Hindlimb muscle (tissue), 1 donor: ENCODE measurements at regions not wholly inside any gene's neighbourhood (a gene's known extent, or its start where the extent isn't known, plus 50 kb on each side); places are given as distances from the start of the nearest gene placed in this dataset.
"Not testable (repeated sequence)": the region's sequence is repeated elsewhere in the genome, so short reads cannot be mapped to it uniquely, and the experiment has no call there.

Experiments used
- DNase-seq: peaks from one replicate; pipeline ENCODE4 v3.0.0-alpha.2; 2013

GRCh38 chr9:63912451-63912850, 1372.6 kb downstream of the FOXD4L5 start:
- not testable (repeated sequence) for DNase-seq

- DNase-seq, result not testable (repeated sequence)
Observed at GRCh38 chr9:63909076-63909475, 1375.9 kb downstream of the FOXD4L5 start.

- not testable (repeated sequence) for DNase-seq
Observed at GRCh38 chr9:63899637-63900190, 1385.3 kb downstream of the FOXD4L5 start.

DNA sequence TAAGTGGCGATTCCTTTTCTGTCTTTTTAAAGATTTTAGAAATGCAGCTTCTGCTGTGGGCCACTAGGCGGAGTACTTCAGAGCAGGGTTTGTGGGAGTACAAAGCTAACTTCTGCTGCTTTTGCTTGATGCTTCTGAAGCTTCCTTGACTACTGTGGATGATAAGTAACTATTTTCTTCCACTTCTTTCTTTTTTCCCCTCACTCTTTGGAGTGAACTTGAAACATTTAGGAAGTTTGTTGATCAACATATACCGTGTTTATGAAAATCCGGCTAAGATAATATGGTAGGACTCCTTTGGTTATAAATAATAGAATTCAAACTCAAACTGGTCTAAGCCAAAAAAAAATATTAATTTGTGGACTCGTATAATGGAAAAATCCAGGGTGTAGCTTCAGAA, 1403.6 kb downstream of the FOXD4L5 start:
- not testable (repeated sequence) for DNase-seq

DNA sequence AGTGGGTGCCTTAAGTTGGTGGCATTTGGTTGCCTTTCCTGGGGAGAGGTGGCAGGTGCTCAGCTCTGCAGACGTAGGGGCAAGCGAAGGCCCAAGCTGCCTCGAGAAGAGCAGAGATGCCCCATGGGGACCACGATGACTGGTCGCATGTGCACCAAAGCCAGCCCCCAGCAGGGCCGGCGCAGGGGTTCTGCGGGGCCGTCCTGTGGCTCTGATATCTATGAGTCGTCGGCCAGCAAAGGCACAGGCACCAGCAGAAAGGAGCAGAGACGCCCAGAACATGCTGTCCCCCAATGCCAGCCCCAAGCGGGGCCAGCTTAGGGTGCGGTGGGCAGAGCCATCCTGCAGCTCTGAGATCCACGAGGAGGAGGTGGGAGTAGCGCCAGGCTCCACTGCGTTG, 1408.6 kb downstream of the FOXD4L5 start:
- not testable (repeated sequence) for DNase-seq

- peak; percentile 11 for DNase-seq
Observed at GRCh38 chr9:63859475-63860215, 1425.4 kb downstream of the FOXD4L5 start.

DNA sequence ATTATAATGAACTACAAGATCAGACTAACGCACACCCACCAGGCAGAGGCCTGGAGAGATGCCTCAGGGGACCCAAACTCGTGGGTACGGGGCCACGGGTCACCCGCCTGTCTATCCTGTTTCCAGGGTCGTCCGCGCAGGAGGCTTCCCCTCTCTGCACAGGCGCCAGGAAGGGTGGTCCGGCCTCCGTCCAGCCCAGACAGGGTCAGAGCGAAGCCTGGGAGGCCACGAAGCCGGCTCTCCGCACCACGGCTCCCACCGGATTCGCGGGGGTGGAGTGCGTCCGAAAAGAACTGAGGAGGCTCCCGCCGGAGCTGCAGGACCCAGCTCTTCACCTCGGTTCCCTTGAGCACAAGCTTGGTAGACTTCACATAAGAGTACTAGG, 1425.9 kb downstream of the FOXD4L5 start:
- peak; percentile 1 for DNase-seq

DNA sequence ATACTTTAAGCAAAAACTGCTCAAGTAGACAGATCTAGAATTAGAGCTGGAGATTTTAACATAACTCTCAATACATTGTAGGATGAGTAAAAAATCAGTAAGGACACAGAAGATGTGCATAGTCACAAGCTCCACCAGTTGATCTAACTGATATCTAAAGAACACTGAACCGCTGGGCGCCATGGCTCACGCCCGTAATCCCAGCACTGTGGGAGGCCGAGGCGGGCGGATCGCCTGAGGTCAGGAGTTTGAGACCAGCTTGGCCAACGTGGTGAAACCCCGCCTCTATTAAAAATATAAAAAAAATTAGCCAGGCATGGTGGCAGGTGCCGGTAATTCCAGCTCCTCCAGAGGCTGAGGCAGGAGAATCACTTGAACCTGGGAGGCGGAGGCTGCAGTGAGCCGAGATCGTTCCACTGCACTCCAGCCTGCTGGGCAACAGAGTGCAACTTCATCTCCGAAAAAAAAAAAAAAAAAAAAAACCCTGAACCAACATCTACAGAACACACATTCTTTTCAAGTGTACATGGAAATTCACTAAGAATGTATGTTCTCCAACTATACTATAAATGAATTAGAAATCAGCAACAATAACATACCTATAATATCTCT, 1431.8 kb downstream of the FOXD4L5 start:
- not testable (repeated sequence) for DNase-seq

DNA sequence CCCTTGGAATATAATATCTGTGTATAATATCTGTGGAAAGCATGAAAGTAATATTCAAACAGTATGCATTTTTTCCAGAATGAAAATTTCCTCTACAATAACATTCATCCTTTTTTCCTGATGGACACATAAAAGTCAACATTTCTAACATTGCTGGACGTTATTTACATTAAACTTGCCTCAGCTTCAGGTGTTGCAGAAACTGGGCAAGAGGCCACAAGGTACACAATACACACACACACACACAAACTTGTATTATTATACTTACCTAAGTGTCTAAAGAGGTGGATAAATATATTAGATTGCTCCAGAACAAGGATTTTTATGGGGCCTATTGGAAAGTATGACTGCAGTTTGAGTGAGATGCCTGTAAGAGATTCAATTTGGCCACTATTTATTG, 1460.2 kb downstream of the FOXD4L5 start:
- not testable (repeated sequence) for DNase-seq

- not testable (repeated sequence) for DNase-seq
Observed at GRCh38 chr9:63823375-63824201, 1461.4 kb downstream of the FOXD4L5 start.

DNA sequence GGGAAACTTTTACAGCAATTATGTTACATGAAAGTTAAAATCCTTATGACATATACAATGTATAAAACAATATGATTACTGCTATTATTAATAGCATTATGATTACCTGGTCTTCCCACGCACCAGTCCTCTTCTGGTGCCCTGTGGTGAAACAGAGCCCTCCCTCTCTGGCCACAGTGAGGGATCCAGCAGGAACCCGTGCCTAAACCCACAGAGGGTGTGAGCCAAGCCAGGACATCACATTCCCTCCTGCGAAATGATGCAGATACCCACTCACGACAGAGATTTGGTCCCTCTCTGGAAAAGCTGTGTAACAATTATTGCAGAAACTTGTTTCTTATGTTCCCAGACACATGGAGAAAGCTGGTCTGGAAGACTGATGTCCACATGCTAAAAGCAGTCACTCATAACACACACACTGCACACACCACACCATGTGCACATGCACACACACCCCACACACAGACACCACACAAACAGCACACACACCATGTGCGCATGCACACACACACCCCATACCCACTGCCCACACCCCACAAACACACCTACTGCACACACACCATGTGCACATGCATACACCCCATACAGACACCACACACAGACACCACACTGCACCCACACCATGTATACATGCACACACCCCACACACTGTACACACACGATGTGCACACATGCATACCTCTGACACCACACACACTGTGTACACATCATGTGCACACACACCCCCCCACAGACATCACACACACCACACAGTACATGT, 1462.2 kb downstream of the FOXD4L5 start:
- not testable (repeated sequence) for DNase-seq

DNA sequence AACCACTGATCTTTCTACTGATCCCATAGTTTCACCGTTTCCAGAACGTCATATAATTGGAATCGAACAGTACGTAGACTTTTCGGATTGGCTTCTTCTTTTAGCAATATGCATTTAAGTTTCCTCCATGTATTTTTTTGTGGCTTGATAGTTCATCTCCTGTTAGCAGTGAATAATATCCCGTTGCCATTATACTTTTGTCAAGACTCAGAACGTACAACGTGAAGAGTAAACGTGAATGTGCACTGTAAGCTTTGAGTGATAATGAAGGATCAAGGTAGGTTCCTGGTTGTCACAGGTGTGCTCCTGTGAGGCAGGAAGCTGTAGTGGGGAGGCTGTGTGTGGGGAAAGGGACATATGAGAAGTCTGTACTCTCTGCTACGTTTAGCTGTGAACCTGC, 1463.7 kb downstream of the FOXD4L5 start:
- not testable (repeated sequence) for DNase-seq

DNA sequence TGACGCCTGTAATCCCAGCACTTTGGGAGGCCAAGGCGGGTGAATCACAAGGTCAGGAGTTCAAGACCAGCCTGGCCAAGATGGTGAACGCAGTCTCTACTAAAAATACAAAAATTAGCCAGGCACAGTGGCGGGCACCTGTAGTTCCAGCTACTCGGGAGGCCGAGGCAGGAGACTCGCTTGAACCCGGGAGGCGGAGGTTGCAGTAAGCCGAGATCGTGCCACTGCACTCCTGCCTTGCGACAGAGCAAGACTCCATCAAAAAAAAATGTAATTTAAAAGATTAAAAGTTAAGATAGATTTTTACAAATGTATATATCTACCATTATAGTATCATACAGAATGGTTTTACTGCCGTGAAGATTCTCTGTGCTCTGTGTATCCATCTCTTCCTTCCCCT, 1464.1 kb downstream of the FOXD4L5 start:
- DNase-seq, result not testable (repeated sequence)

DNA sequence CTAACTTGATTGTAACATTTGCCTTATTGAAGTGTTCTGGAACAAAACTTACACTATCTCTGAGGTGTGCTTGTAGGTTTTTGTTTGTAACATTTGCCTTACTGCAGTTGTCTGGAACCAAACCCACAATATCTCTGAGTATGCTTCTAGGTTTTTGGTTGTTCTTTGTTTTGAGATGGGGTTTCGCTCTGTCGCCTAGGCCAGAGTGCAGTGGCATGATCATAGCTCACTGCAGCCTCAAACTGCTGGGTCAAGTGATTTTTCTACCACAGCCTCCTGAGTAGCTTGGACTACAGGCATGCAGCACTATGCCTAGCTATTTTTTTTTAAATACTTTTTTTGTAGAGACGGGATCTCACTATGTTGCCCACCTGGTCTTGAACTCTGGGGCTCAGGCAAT, 1464.6 kb downstream of the FOXD4L5 start:
- DNase-seq, result not testable (repeated sequence)

DNA sequence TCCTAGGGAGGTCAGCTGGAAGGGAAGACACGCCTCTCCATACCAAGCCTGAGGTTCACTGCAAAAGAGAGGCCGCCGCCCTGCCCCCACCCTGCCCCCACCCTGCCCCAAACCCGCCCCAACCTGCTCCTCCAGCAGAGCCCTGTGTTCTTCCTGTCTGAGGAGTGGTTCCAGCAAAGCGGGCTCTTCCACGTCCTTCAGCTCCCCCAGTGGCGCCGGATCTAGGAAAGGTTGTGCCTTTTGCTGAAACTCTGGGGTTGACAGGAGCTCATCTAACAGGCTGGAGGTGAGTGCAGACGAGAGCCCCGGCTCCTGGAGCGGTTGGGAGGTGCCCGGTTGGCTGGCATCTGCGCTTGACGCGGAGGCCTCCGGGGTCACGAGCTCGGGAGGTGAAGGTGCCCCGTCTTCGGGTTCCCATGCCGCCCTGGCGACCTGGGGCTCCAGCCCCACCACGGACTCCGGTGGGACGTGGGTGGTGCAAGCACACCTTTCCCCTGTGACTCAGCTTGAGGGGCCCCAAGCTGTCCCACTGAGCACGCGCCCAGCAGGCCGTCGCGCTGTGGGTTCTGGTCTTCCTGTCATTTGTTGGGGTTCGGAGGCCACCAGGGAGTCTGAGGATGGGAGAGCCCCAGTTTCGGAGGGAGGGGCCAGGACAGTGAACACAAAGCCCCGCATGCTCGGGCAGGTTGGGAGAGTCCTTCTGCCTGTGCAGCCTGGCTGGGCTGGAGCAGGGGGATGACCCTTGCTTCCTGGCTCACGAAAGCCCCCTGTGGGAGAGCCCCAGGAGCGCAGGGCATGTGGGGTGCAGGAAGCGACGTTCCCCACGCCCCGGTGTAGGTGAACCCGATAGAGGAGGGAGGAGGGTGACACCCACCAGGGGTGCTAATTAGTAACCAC, 1467.1 kb downstream of the FOXD4L5 start:
- DNase-seq, result no peak

GRCh38 chr9:63816751-63817621, 1468.0 kb downstream of the FOXD4L5 start:
- peak; percentile 54 for DNase-seq

GRCh38 chr9:63814970-63815669, 1469.9 kb downstream of the FOXD4L5 start:
- not testable (repeated sequence) for DNase-seq

GRCh38 chr9:63813391-63814021, 1471.5 kb downstream of the FOXD4L5 start:
- DNase-seq, result not testable (repeated sequence)

GRCh38 chr9:63812822-63813221, 1472.2 kb downstream of the FOXD4L5 start:
- not testable (repeated sequence) for DNase-seq
